ENCODE measurements at regions not wholly inside any gene's neighbourhood (a gene's known extent, or its start where the extent isn't known, plus 50 kb on each side); places are given as distances from the start of the nearest gene placed in this dataset.

DNA sequence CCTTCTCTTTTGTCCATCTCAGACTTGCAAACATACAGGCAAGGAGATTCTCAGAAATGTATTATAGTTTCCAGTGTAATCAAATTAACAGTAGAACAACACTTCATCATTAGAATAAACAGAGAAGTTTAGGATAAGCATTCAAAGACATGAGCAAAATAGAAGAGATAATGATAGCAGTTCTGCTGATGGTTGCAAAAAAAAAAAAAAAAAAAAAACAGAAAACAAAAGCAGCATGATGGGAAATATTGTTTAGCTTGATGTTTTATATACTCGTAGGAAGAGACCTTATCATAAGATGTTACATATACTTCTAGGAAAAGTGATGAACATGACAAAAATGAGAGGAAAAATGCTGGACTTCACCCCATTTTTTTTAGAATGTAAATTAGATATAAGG, 1356.2 kb downstream of the MAT2B start:
- no peak for TF ChIP-seq CHD1 (IDR thresholded peaks at IDR 0.05; ENCODE audit: low read depth, low read length)
- TF ChIP-seq, protein P1, sequence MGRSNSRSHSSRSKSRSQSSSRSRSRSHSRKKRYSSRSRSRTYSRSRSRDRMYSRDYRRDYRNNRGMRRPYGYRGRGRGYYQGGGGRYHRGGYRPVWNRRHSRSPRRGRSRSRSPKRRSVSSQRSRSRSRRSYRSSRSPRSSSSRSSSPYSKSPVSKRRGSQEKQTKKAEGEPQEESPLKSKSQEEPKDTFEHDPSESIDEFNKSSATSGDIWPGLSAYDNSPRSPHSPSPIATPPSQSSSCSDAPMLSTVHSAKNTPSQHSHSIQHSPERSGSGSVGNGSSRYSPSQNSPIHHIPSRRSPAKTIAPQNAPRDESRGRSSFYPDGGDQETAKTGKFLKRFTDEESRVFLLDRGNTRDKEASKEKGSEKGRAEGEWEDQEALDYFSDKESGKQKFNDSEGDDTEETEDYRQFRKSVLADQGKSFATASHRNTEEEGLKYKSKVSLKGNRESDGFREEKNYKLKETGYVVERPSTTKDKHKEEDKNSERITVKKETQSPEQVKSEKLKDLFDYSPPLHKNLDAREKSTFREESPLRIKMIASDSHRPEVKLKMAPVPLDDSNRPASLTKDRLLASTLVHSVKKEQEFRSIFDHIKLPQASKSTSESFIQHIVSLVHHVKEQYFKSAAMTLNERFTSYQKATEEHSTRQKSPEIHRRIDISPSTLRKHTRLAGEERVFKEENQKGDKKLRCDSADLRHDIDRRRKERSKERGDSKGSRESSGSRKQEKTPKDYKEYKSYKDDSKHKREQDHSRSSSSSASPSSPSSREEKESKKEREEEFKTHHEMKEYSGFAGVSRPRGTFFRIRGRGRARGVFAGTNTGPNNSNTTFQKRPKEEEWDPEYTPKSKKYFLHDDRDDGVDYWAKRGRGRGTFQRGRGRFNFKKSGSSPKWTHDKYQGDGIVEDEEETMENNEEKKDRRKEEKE (IDR thresholded peaks at IDR 0.05) = no peak
- TF ChIP-seq SMAD1 (IDR thresholded peaks at IDR 0.05; ENCODE audit: low read depth, partially characterized antibody) = no peak
- TF ChIP-seq ZNF384 (IDR thresholded peaks at IDR 0.05; ENCODE audit: borderline replicate concordance, low read depth, low read length) = no peak
- TF ChIP-seq MTA3 (IDR thresholded peaks at IDR 0.05; ENCODE audit: borderline replicate concordance, low read length) = no peak
- TF ChIP-seq, protein P2, sequence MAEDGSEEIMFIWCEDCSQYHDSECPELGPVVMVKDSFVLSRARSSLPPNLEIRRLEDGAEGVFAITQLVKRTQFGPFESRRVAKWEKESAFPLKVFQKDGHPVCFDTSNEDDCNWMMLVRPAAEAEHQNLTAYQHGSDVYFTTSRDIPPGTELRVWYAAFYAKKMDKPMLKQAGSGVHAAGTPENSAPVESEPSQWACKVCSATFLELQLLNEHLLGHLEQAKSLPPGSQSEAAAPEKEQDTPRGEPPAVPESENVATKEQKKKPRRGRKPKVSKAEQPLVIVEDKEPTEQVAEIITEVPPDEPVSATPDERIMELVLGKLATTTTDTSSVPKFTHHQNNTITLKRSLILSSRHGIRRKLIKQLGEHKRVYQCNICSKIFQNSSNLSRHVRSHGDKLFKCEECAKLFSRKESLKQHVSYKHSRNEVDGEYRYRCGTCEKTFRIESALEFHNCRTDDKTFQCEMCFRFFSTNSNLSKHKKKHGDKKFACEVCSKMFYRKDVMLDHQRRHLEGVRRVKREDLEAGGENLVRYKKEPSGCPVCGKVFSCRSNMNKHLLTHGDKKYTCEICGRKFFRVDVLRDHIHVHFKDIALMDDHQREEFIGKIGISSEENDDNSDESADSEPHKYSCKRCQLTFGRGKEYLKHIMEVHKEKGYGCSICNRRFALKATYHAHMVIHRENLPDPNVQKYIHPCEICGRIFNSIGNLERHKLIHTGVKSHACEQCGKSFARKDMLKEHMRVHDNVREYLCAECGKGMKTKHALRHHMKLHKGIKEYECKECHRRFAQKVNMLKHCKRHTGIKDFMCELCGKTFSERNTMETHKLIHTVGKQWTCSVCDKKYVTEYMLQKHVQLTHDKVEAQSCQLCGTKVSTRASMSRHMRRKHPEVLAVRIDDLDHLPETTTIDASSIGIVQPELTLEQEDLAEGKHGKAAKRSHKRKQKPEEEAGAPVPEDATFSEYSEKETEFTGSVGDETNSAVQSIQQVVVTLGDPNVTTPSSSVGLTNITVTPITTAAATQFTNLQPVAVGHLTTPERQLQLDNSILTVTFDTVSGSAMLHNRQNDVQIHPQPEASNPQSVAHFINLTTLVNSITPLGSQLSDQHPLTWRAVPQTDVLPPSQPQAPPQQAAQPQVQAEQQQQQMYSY (CRISPR knock-in tag; IDR thresholded peaks at IDR 0.05) = no peak
- no peak for TF ChIP-seq SIX5 (IDR thresholded peaks at IDR 0.05; ENCODE audit: low read depth, low read length, severe bottlenecking)
- no peak for TF ChIP-seq ZNF274 (IDR thresholded peaks at IDR 0.05; ENCODE audit: insufficient read depth, insufficient read length)
- TF ChIP-seq IRF4 (IDR thresholded peaks at IDR 0.05; ENCODE audit: low read depth, low read length) = no peak
- TF ChIP-seq, protein P3, sequence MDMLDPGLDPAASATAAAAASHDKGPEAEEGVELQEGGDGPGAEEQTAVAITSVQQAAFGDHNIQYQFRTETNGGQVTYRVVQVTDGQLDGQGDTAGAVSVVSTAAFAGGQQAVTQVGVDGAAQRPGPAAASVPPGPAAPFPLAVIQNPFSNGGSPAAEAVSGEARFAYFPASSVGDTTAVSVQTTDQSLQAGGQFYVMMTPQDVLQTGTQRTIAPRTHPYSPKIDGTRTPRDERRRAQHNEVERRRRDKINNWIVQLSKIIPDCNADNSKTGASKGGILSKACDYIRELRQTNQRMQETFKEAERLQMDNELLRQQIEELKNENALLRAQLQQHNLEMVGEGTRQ (IDR thresholded peaks at IDR 0.05; ENCODE audit: borderline replicate concordance, low read depth, low read length) = no peak
- TF ChIP-seq SUPT20H (IDR thresholded peaks at IDR 0.05; ENCODE audit: borderline replicate concordance, control insufficient read depth, low read depth, low read length) = no peak
- TF ChIP-seq, protein P4, sequence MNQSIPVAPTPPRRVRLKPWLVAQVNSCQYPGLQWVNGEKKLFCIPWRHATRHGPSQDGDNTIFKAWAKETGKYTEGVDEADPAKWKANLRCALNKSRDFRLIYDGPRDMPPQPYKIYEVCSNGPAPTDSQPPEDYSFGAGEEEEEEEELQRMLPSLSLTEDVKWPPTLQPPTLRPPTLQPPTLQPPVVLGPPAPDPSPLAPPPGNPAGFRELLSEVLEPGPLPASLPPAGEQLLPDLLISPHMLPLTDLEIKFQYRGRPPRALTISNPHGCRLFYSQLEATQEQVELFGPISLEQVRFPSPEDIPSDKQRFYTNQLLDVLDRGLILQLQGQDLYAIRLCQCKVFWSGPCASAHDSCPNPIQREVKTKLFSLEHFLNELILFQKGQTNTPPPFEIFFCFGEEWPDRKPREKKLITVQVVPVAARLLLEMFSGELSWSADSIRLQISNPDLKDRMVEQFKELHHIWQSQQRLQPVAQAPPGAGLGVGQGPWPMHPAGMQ (IDR thresholded peaks at IDR 0.05; ENCODE audit: borderline replicate concordance) = no peak
- no peak for TF ChIP-seq EZH2 (IDR thresholded peaks at IDR 0.05; ENCODE audit: borderline replicate concordance, control insufficient read depth, low read depth, low read length)
- no peak for TF ChIP-seq ATF7 (IDR thresholded peaks at IDR 0.05; ENCODE audit: low read depth)
- no peak for TF ChIP-seq MEF2A (IDR thresholded peaks at IDR 0.05; ENCODE audit: insufficient read depth, low read depth, low read length)
- 20% methylated on average over 1 of the region's 1 CpG for WGBS (ENCODE audit: insufficient coverage, insufficient replicate concordance, low lambda C conversion rate, missing lambda C conversion rate)
- in situ Hi-C loops (cut with MboI) (no loop called here), intact Hi-C loops (cut with micrococcal nuclease; ENCODE audit: unreplicated experiment) (no loop called here)
- Histone ChIP-seq H3K27ac (ENCODE audit: control insufficient read depth, insufficient read depth) (no peak overlapping the region), H3K79me2 (ENCODE audit: control insufficient read depth, insufficient read depth, low read length) (no peaks in the 10 kb centered on the region), H3K36me3 (ENCODE audit: control insufficient read depth in 2 of 2, insufficient read depth in 2 of 2, low read length in 1 of 2) (no peaks in the 10 kb centered on the region), H4K20me1 (ENCODE audit: control insufficient read depth, insufficient read depth) (no peaks in the 10 kb centered on the region), H3K4me3 (no peak overlapping the region), H2AFZ (ENCODE audit: control insufficient read depth, low read depth, low read length) (no peak overlapping the region), H3K9me3 (replicated peaks; ENCODE audit: control insufficient read depth, insufficient read depth, low read length) (no peaks in the 10 kb centered on the region), H3K4me2 (ENCODE audit: control insufficient read depth, insufficient read depth) (no peak overlapping the region), H3K27me3 (replicated peaks in 1 of 2; ENCODE audit: control insufficient read depth in 2 of 2, insufficient read depth in 2 of 2, low read length in 1 of 2) (no peaks in the 10 kb centered on the region), H3K9ac (ENCODE audit: control insufficient read depth, insufficient read depth, low read length) (no peak overlapping the region), H3K4me1 (ENCODE audit: control insufficient read depth, insufficient read depth, low read length) (no peaks in the 10 kb centered on the region)
- ChIA-PET CTCF (no interaction called here), POLR2A (interaction anchor here (0.7 kb wide), 1 partner anchor 23 kb away, joined by 7 read pairs; no protein-coding TSS in a partner anchor), RAD21 (ENCODE audit: unreplicated experiment) (interaction anchor here (0.6 kb wide), 1 partner anchor 818 kb away, joined by 3 read pairs; no protein-coding TSS in a partner anchor), SMC1A (ENCODE audit: uncharacterized antibody, unreplicated experiment) (no interaction called here)
- FAIRE-seq = no peak
- no TSS peak for BruUV-seq (replicated peaks)
- ATAC-seq = no peak
- no peak for DNase-seq (ENCODE audit: low read depth, low spot score)

All from GM12878 (cell line).